Prostate gland (tissue), 2 donors: ENCODE measurements at regions not wholly inside any gene's neighbourhood (a gene's known extent, or its start where the extent isn't known, plus 50 kb on each side); places are given as distances from the start of the nearest gene placed in this dataset.

Source experiments
- DNase-seq: peaks from one replicate; pipeline ENCODE4 v3.0.0-alpha.2; 2019; ENCODE audit warnings: low spot score
- H3K27ac ChIP-seq, 2 donors: fragments of 200-600 bp; sonication (generic); 2 replicates each; pipeline ENCODE4 v1.5.1; 2017 to 2019
- H3K27me3 ChIP-seq: fragments of 200-600 bp; sonication (generic); replicated peaks from 2 replicates; pipeline ENCODE4 v1.5.1; 2019; ENCODE audit not compliant: insufficient read depth
- H3K36me3 ChIP-seq, 2 donors: fragments of 200-600 bp; sonication (generic); 1 replicate in 1 of 2; 2 replicates in 1 of 2; pipeline versions ENCODE4 v1.5.1 to v1.8.1; 2017 to 2019
- H3K4me1 ChIP-seq: fragments of 200-600 bp; sonication (generic); replicated peaks from 2 replicates; pipeline ENCODE4 v1.5.1; 2019
- H3K4me3 ChIP-seq, 2 donors: fragments of 200-600 bp; sonication (generic); 2 replicates each; pipeline ENCODE4 v1.5.1; 2017 to 2019
- H3K9me3 ChIP-seq: fragments of 200-600 bp; sonication (generic); 2 replicates; pipeline ENCODE4 v1.5.1; 2017
- POLR2A ChIP-seq: fragments of 450-650 bp; IDR thresholded peaks from one replicate; pipeline ENCODE4 v1.6.1; 2016; ENCODE audit warnings: antibody characterized with exemption, mild to moderate bottlenecking
- POLR2AphosphoS5 ChIP-seq: sonication (generic); formaldehyde crosslinking; IDR thresholded peaks from one replicate; pipeline ENCODE4 v1.6.1; 2017; ENCODE audit warnings: antibody characterized with exemption
- WGBS: methylation state at CpG from one replicate; pipeline ENCODE4 v1.1.5; 2018; 5-methylcytosine and 5-hydroxymethylcytosine counted together
- intact Hi-C: fragments of 100-400 bp; cut with DNase I; formaldehyde crosslinking; loops from one replicate; pipeline ENCODE4 v1.14.2; 2022
- TF ChIP-seq, protein P1 (sequence below), 4 experiments: fragments of 200-600 bp in 2 of 4; fragments of 450-650 bp in 2 of 4; sonication (generic) in 2 of 4; IDR thresholded peaks; 1 replicate in 3 of 4; 2 replicates in 1 of 4; pipeline ENCODE4 v1.5.1; 2016 to 2019; ENCODE audit warnings: antibody characterized with exemption in 4 of 4, mild to moderate bottlenecking in 2 of 4, moderate library complexity in 2 of 4

DNA sequence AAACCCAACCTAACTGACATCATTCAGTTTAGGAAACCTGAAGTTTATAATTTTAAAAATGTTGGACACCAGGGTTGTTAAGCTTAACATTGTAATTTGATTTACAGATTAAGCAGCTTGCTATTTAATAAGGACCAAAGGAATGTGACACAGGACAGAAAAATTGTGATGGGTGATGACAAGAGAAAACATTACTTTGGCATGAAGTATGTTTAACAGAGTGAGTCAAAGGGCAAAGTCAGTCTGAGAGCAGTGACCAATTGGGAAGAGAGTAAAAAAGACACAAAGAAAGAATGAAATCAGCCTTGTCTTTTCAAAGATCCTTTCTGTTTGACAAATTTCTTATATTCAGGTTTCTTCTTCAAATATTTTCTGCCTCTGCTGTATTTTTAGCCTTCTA, 1301.6 kb downstream of the SI start:
- Histone ChIP-seq H3K27ac (no peak overlapping the region), H3K4me3 (no peak overlapping the region), H3K27me3 (no peaks in the 10 kb centered on the region), H3K4me1 (no peaks in the 10 kb centered on the region), H3K36me3 (no peaks in the 10 kb centered on the region), H3K9me3 (no peaks in the 10 kb centered on the region)
- DNase-seq, result no peak
- TF ChIP-seq, protein P1, sequence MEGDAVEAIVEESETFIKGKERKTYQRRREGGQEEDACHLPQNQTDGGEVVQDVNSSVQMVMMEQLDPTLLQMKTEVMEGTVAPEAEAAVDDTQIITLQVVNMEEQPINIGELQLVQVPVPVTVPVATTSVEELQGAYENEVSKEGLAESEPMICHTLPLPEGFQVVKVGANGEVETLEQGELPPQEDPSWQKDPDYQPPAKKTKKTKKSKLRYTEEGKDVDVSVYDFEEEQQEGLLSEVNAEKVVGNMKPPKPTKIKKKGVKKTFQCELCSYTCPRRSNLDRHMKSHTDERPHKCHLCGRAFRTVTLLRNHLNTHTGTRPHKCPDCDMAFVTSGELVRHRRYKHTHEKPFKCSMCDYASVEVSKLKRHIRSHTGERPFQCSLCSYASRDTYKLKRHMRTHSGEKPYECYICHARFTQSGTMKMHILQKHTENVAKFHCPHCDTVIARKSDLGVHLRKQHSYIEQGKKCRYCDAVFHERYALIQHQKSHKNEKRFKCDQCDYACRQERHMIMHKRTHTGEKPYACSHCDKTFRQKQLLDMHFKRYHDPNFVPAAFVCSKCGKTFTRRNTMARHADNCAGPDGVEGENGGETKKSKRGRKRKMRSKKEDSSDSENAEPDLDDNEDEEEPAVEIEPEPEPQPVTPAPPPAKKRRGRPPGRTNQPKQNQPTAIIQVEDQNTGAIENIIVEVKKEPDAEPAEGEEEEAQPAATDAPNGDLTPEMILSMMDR (IDR thresholded peaks at IDR 0.05), result no peak
- no peak for TF ChIP-seq POLR2A
- no peak for TF ChIP-seq POLR2AphosphoS5
- intact Hi-C loops, result no loop called here

DNA sequence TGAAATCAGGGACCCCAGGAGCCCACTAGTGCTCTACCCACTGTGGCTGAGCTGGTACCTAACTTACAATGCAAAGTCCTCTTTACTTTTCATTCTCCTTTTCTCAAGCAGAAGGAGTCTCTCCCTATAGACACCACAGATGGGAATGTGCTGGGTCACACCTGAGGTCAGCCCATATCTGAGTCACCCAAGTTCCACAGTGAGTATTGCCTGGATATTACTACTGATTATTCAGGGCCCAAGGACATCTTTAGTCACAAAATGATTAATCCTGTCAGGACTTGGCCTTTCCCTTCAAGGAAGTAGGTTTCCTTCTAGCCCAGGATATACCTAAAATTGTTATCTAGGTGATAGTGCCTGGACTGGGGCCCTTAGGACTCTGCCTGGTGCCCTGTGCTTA, 1305.2 kb downstream of the SI start:
- intact Hi-C loops, result no loop called here
- no peaks in the 10 kb centered on the region for H3K4me1 ChIP-seq
- no peak overlapping the region for H3K27ac ChIP-seq
- H3K4me3 ChIP-seq, result no peak overlapping the region
- no peaks in the 10 kb centered on the region for H3K27me3 ChIP-seq
- no peaks in the 10 kb centered on the region for H3K36me3 ChIP-seq
- no peak for DNase-seq
- no peak for TF ChIP-seq POLR2A
- TF ChIP-seq, protein P1 (IDR thresholded peaks at IDR 0.05), result no peak
- no peak for TF ChIP-seq POLR2AphosphoS5
- H3K9me3 ChIP-seq, result no peaks in the 10 kb centered on the region

DNA sequence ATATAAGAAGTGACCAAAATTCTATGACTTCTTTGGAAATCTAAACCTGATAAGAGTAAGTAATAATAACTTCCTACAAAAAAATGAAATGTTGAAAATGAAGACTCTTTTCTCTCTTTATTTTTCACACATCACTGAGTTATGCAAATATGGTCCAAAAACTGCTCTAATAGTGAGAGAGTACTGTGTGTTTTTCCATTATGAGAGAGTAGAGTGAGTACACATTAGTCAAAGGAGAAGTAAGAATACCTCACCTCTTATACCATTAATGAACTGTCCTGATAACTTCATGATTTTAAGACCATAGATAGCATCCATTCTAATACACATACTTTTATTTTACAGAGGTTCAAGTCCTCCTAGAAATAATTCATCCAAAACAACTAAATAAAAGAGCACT, 1310.2 kb downstream of the SI start:
- no peaks in the 10 kb centered on the region for H3K36me3 ChIP-seq
- no peaks in the 10 kb centered on the region for H3K9me3 ChIP-seq
- H3K27me3 ChIP-seq, result no peaks in the 10 kb centered on the region
- H3K27ac ChIP-seq, result no peak overlapping the region
- intact Hi-C loops, result no loop called here
- no peak overlapping the region for H3K4me3 ChIP-seq
- TF ChIP-seq, protein P1 (IDR thresholded peaks at IDR 0.05), result no peak
- TF ChIP-seq POLR2AphosphoS5 (no peak), POLR2A (no peak)
- H3K4me1 ChIP-seq, result no peaks in the 10 kb centered on the region
- DNase-seq, result no peak

DNA sequence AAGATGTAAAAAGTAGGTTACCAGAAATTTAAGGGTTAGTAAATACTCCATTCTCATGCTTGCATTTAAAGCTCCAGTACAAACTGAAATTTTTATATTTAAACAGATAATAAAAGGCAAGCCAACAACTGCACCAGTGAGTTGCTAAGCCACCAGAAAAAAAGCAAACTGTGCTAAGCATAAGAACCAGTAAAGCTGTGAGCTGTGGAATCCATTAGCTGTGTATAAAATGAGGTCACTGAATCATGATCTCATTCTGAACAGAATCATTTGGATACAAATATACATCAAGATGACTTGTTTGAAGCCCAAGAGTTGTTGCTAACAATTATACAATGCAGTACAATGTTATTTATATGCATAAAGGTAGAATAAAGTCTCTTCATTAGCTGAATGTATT, 1312.2 kb downstream of the SI start:
- Histone ChIP-seq H3K27ac (no peak overlapping the region), H3K4me3 (no peak overlapping the region), H3K27me3 (no peaks in the 10 kb centered on the region), H3K4me1 (no peaks in the 10 kb centered on the region), H3K9me3 (no peaks in the 10 kb centered on the region), H3K36me3 (no peaks in the 10 kb centered on the region)
- intact Hi-C loops, result no loop called here
- no peak for DNase-seq
- TF ChIP-seq POLR2A (no peak), POLR2AphosphoS5 (no peak)
- TF ChIP-seq, protein P1 (IDR thresholded peaks at IDR 0.05), result no peak

DNA sequence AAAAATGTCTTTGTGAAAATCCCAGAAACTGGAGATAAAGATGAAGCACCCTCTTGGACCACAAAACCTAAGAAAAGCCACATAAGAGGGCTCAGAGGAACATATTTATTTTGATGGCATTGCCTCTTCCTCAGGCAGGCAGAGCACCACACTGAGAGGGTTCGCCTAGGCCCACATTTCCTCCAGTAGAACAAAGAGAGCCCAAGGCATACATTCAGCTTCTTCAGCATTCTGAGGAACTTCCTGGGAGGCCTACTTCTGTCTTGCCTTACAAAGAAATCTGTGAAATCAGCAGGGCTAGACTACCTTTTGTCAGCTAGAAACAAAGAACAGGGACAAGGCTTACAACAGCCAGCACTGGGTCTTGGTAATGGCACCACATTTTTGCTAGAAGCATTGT, 1325.3 kb downstream of the SI start:
- TF ChIP-seq POLR2AphosphoS5, result no peak
- no peak for TF ChIP-seq POLR2A
- 95% methylated on average over 1 of the region's 1 CpG for WGBS
- Histone ChIP-seq H3K36me3 (no peaks in the 10 kb centered on the region), H3K4me3 (no peak overlapping the region), H3K27ac (no peak overlapping the region), H3K27me3 (no peaks in the 10 kb centered on the region), H3K9me3 (no peaks in the 10 kb centered on the region), H3K4me1 (no peaks in the 10 kb centered on the region)
- DNase-seq, result no peak
- intact Hi-C loops, result no loop called here
